PC-3 (cell line): ENCODE measurements at regions not wholly inside any gene's neighbourhood (a gene's known extent, or its start where the extent isn't known, plus 50 kb on each side); places are given as distances from the start of the nearest gene placed in this dataset.

Experiments used
- ATAC-seq: fragments of 200-7000 bp; cut with Tn5 transposase; 2 replicates; pipeline ENCODE4 v1.9.1; 2020; ENCODE audit warnings: mild to moderate bottlenecking, moderate library complexity
- BruUV-seq: library from RNA; stranded (reverse); fragments of 400-500 nt; replicated peaks from 2 replicates; lab custom pipeline; 2021; lab: Mats Ljungman, UMichigan
- CTCF ChIA-PET: fragments of 300-600 bp; sonication (Branson Sonifier 250); formaldehyde crosslinking; loops from one replicate; lab custom pipeline; 2022; ENCODE audit warnings: antibody characterized with exemption; lab: Charles Lee
- POLR2A ChIA-PET: fragments of 300-600 bp; sonication (Branson Sonifier 250); formaldehyde crosslinking; loops from one replicate; lab custom pipeline; 2022; ENCODE audit warnings: antibody characterized with exemption; ENCODE audit not compliant: unreplicated experiment; lab: Charles Lee
- DNase-seq: peaks from one replicate; pipeline ENCODE4 v3.0.0-alpha.2; 2015
- H2AFZ ChIP-seq: fragments of 300-600 bp; sonication (generic); 2 replicates; pipeline ENCODE4 v1.6.0; 2016; ENCODE audit warnings: antibody characterized with exemption, low read length
- H3F3A ChIP-seq: fragments of 300-600 bp; sonication (generic); one replicate; pipeline ENCODE4 v1.6.0; 2017; ENCODE audit warnings: antibody characterized with exemption, low read length, control low read depth, mild to moderate bottlenecking; ENCODE audit not compliant: unreplicated experiment
- H3K27ac ChIP-seq: fragments of 300-600 bp; sonication (generic); 2 replicates; pipeline ENCODE4 v1.5.1; 2016; ENCODE audit warnings: mild to moderate bottlenecking, low read length
- H3K27me3 ChIP-seq: fragments of 300-600 bp; sonication (generic); 2 replicates; pipeline ENCODE4 v1.6.1; 2016; ENCODE audit warnings: low read length, mixed read lengths
- H3K36me3 ChIP-seq: fragments of 300-600 bp; sonication (generic); 2 replicates; pipeline ENCODE4 v1.6.1; 2016; ENCODE audit warnings: low read depth, mixed run types, low read length, mixed read lengths
- H3K4me1 ChIP-seq: fragments of 300-600 bp; sonication (generic); 2 replicates; pipeline ENCODE4 v1.5.1; 2016; ENCODE audit warnings: low read length; ENCODE audit not compliant: insufficient read depth
- H3K4me2 ChIP-seq: fragments of 300-600 bp; sonication (generic); 2 replicates; pipeline ENCODE4 v1.6.0; 2016; ENCODE audit warnings: low read length
- H3K4me3 ChIP-seq: fragments of 300-600 bp; sonication (generic); 2 replicates; pipeline ENCODE4 v1.5.1; 2016; ENCODE audit warnings: mild to moderate bottlenecking, low read length, mixed read lengths
- H3K79me2 ChIP-seq: fragments of 300-600 bp; sonication (generic); 2 replicates; pipeline ENCODE4 v1.6.1; 2017; ENCODE audit warnings: low read length, mixed read lengths
- H3K9ac ChIP-seq: fragments of 300-600 bp; sonication (generic); 2 replicates; pipeline ENCODE4 v1.6.0; 2016; ENCODE audit warnings: mild to moderate bottlenecking, low read length
- H3K9me2 ChIP-seq: fragments of 300-600 bp; sonication (generic); replicated peaks from 2 replicates; pipeline ENCODE4 v1.6.1; 2016; ENCODE audit warnings: mixed run types, low read length, mixed read lengths
- H3K9me3 ChIP-seq: fragments of 300-600 bp; sonication (generic); 2 replicates; pipeline ENCODE4 v1.6.1; 2016; ENCODE audit warnings: low read length, mixed read lengths
- H4K20me1 ChIP-seq: fragments of 300-600 bp; sonication (generic); 2 replicates; pipeline ENCODE4 v1.6.1; 2016; ENCODE audit warnings: low read length, mixed read lengths
- EZH2 ChIP-seq: fragments of 300-600 bp; sonication (generic); IDR thresholded peaks from one replicate; pipeline ENCODE4 v1.6.1; 2017; ENCODE audit warnings: antibody characterized with exemption, mild to moderate bottlenecking, low read length; ENCODE audit not compliant: unreplicated experiment
- EZH2phosphoT487 ChIP-seq: fragments of 300-600 bp; sonication (generic); IDR thresholded peaks from 2 replicates; pipeline ENCODE4 v1.6.1; 2018; ENCODE audit warnings: mild to moderate bottlenecking, antibody characterized with exemption, low read length, borderline replicate concordance
- intact Hi-C: fragments of 100-400 bp; cut with micrococcal nuclease; formaldehyde crosslinking; loops from 2 replicates; pipeline ENCODE4 v1.9.0; 2023
- TF ChIP-seq, protein P1 (sequence below): fragments of 300-600 bp; sonication (generic); conservative IDR thresholded peaks from 2 replicates; pipeline ENCODE4 v1.5.1; 2017; ENCODE audit warnings: antibody characterized with exemption, low read depth, mild to moderate bottlenecking, low read length

DNA sequence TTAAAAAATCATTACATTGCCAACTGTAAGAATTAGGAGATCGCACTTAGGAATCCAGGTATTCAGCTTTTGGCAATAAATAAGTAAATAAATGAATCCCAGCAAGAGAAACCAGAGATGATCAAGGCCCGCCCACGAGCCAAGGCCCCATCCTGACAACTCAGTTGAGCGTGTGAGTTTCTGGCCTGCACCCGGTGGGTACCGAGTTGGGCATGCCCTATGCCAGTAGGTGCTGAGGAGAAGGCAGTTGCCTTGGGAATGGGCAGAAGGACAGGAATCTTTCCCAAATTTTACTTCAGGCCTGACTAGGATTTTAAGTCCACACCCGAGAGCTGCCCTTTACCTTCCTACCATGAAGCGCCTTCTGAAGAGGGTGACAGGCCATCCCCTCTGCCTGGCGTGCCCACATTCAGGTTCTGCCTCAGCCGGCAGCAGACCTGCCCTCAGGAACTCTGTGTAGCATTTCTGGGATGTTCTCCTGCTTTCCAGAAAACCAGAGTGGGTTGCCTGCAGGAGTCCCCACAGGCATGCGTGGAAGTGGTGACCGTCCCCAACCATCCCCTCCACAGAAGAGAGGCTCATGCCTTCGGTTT, 99.3 kb upstream of the ALDH1A3 start:
- ATAC-seq (no peak), DNase-seq (no peak)
- H3K36me3 ChIP-seq: no peaks in the 10 kb centered on the region
- H3K27me3 ChIP-seq: no peaks in the 10 kb centered on the region
- H3K4me2 ChIP-seq: no peak overlapping the region
- H2AFZ ChIP-seq: no peak overlapping the region
- no peak overlapping the region for H3K27ac ChIP-seq
- intact Hi-C loops: no loop called here
- H4K20me1 ChIP-seq: no peaks in the 10 kb centered on the region
- H3K9me2 ChIP-seq: no peaks in the 10 kb centered on the region
- BruUV-seq: no TSS peak
- H3K4me3 ChIP-seq: no peak overlapping the region
- H3K9me3 ChIP-seq: no peaks in the 10 kb centered on the region
- POLR2A ChIA-PET: no interaction called here
- H3F3A ChIP-seq: no peaks in the 10 kb centered on the region
- CTCF ChIA-PET: no interaction called here
- no peaks in the 10 kb centered on the region for H3K79me2 ChIP-seq
- H3K9ac ChIP-seq: no peak overlapping the region
- TF ChIP-seq EZH2: no peak
- TF ChIP-seq EZH2phosphoT487: no peak
- TF ChIP-seq, protein P1, sequence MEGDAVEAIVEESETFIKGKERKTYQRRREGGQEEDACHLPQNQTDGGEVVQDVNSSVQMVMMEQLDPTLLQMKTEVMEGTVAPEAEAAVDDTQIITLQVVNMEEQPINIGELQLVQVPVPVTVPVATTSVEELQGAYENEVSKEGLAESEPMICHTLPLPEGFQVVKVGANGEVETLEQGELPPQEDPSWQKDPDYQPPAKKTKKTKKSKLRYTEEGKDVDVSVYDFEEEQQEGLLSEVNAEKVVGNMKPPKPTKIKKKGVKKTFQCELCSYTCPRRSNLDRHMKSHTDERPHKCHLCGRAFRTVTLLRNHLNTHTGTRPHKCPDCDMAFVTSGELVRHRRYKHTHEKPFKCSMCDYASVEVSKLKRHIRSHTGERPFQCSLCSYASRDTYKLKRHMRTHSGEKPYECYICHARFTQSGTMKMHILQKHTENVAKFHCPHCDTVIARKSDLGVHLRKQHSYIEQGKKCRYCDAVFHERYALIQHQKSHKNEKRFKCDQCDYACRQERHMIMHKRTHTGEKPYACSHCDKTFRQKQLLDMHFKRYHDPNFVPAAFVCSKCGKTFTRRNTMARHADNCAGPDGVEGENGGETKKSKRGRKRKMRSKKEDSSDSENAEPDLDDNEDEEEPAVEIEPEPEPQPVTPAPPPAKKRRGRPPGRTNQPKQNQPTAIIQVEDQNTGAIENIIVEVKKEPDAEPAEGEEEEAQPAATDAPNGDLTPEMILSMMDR: no peak
- no peaks in the 10 kb centered on the region for H3K4me1 ChIP-seq

- ChIA-PET CTCF (no interaction called here), POLR2A (no interaction called here)
- Histone ChIP-seq H3K27me3 (no peaks in the 10 kb centered on the region), H3K4me1 (no peaks in the 10 kb centered on the region), H3K9me2 (no peaks in the 10 kb centered on the region), H3K9me3 (no peaks in the 10 kb centered on the region), H3F3A (no peaks in the 10 kb centered on the region), H3K36me3 (no peaks in the 10 kb centered on the region), H4K20me1 (no peaks in the 10 kb centered on the region), H3K79me2 (no peaks in the 10 kb centered on the region), H3K4me2 (no peak overlapping the region), H2AFZ (no peak overlapping the region), H3K9ac (no peak overlapping the region), H3K27ac (no peak overlapping the region), H3K4me3 (no peak overlapping the region)
- DNase-seq (no peak), ATAC-seq (no peak)
- TF ChIP-seq EZH2: no peak
- TF ChIP-seq, protein P1: no peak
- no peak for TF ChIP-seq EZH2phosphoT487
- no TSS peak for BruUV-seq
- intact Hi-C loops: no loop called here
Observed at GRCh38 chr15:100781061-100781960, 98.3 kb upstream of the ALDH1A3 start.
